ENCODE measurements at regions not wholly inside any gene's neighbourhood (a gene's known extent, or its start where the extent isn't known, plus 50 kb on each side); places are given as distances from the start of the nearest gene placed in this dataset.

DNA sequence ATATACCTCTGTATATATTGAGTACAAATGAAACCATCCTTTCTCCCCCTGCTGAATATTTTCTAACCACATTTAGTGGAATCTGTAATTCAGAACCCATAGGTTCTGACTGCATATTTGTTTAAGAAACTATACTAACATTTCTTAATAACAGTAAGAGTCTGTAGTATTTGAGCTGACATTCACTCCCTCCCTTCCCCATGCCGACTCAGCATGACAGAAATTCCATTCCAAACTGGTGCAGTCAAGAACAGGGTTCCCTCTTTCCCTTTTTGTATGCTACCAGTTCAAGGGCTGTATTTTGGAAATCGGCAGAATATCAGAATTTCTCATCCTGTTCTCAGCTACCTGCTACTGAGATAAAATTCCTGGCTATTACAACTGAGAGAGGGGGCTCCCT is 796.6 kb upstream of the DPPA4 start:
- Mint-ChIP-seq H3K4me3 (no peak overlapping the region), H3K27me3 (no peaks in the 10 kb centered on the region), H3K4me1 (ENCODE audit: unreplicated experiment) (no peaks in the 10 kb centered on the region), H3K9me3 (peaks cover 4% of the 10 kb centered on the region), H3K36me3 (no peaks in the 10 kb centered on the region), H3K27ac (no peak overlapping the region)
- TF ChIP-seq, protein P1, sequence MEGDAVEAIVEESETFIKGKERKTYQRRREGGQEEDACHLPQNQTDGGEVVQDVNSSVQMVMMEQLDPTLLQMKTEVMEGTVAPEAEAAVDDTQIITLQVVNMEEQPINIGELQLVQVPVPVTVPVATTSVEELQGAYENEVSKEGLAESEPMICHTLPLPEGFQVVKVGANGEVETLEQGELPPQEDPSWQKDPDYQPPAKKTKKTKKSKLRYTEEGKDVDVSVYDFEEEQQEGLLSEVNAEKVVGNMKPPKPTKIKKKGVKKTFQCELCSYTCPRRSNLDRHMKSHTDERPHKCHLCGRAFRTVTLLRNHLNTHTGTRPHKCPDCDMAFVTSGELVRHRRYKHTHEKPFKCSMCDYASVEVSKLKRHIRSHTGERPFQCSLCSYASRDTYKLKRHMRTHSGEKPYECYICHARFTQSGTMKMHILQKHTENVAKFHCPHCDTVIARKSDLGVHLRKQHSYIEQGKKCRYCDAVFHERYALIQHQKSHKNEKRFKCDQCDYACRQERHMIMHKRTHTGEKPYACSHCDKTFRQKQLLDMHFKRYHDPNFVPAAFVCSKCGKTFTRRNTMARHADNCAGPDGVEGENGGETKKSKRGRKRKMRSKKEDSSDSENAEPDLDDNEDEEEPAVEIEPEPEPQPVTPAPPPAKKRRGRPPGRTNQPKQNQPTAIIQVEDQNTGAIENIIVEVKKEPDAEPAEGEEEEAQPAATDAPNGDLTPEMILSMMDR (conservative IDR thresholded peaks at IDR 0.05) = no peak
- DNase-seq (ENCODE audit: extremely low spot score, unreplicated experiment) = no peak

DNA sequence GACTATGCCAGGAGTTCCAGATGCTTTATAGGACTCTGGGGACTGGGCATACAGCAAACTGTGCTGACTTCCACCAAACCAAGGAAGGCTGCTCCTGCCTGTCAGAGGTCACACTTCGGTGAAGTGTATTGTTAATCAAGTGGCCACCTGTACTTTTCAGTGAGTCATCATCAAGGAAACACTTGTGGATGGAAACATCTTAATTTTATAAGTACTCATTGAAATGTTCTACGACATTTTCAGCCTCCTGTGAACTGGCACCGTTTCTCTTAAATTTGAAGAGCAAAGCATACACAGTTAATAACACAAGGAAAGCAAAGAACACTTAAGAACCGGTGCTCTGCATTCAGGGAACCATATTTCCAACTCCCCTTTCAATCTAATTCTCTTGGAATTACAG is 801.7 kb upstream of the DPPA4 start:
- Mint-ChIP-seq H3K27me3 (no peaks in the 10 kb centered on the region), H3K27ac (no peak overlapping the region)
- TF ChIP-seq, protein P1 (conservative IDR thresholded peaks at IDR 0.05) = no peak

DNA sequence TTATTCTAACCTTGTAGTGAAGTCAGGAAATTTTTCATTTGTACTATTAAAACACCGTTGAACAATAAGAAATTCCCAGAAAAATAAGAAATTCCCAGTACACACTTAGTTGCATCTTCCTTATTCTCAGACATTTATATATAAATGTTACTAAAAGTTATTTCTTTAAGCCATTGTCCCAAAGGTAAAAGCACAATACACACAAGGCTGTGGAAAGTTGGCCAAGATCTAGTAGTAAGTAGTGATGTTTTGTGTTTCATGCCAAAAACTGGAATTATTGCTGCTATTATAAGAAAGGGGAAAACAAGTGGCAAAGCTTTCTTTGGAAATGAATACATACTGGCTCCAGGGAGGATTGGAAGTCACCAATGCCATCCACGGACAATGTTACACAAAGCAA is 802.5 kb upstream of the DPPA4 start:
- no peaks in the 10 kb centered on the region for H3K36me3 Mint-ChIP-seq
- H3K4me1 Mint-ChIP-seq (ENCODE audit: unreplicated experiment) = no peaks in the 10 kb centered on the region
- no peak overlapping the region for H3K4me3 Mint-ChIP-seq
- no peaks in the 10 kb centered on the region for H3K9me3 Mint-ChIP-seq
- DNase-seq (ENCODE audit: extremely low spot score, unreplicated experiment) = no peak
- TF ChIP-seq, protein P1 (conservative IDR thresholded peaks at IDR 0.05) = no peak
- no peak overlapping the region for H3K27ac Mint-ChIP-seq
- no peaks in the 10 kb centered on the region for H3K27me3 Mint-ChIP-seq

More for the DNA sequence above, 801.7 kb upstream of the DPPA4 start:
- Mint-ChIP-seq H3K36me3 (no peaks in the 10 kb centered on the region), H3K4me1 (ENCODE audit: unreplicated experiment) (no peaks in the 10 kb centered on the region), H3K4me3 (no peak overlapping the region), H3K9me3 (peaks cover 4% of the 10 kb centered on the region)
- DNase-seq (ENCODE audit: extremely low spot score, unreplicated experiment) = no peak

DNA sequence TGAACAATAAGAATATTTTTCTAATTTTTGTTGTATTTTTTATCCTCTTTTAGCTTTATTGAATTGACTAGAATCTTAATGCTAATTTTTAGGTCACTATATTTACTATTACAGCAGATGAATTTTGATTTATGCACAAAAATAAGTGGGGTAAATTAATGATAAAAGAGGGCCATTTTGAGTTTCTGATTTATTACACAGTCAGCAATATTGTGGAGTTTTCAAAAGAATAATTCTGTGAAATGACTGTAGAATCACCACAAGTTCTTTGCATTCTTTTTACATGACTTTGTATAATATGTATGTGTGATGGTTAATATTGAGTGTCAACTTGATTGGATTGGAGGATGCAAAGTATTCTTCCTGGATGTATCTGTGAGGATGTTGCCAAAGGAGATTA is 812.4 kb upstream of the DPPA4 start:
- TF ChIP-seq, protein P1 (conservative IDR thresholded peaks at IDR 0.05) = no peak
- DNase-seq (ENCODE audit: extremely low spot score, unreplicated experiment) = no peak
- H3K4me3 Mint-ChIP-seq = no peak overlapping the region
- H3K4me1 Mint-ChIP-seq (ENCODE audit: unreplicated experiment) = no peaks in the 10 kb centered on the region
- no peaks in the 10 kb centered on the region for H3K36me3 Mint-ChIP-seq
- no peaks in the 10 kb centered on the region for H3K9me3 Mint-ChIP-seq
- H3K27me3 Mint-ChIP-seq = no peaks in the 10 kb centered on the region
- H3K27ac Mint-ChIP-seq = no peak overlapping the region

DNA sequence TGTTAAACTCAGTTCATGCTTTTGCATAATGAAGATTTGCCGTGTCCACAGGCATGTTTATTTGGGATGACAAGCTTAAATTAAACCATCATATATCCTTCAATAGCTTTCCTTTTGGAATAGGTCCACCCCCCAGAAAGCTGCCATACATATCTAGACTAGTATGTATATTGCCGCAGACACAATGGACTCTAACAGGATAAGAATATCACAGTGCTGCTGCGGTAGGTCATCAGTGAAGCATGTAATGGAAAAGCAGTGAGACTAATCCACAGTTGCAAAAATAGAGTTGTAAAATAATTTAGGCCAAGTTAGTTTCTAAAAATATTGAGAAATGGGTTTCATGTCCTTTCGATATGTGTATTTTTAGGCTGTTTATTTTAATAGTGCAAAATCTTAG is 819.9 kb upstream of the DPPA4 start:
- TF ChIP-seq, protein P1 (conservative IDR thresholded peaks at IDR 0.05) = no peak
- H3K4me3 Mint-ChIP-seq = no peak overlapping the region

More for the DNA sequence above, 819.9 kb upstream of the DPPA4 start:
- DNase-seq (ENCODE audit: extremely low spot score, unreplicated experiment) = no peak
- Mint-ChIP-seq H3K4me1 (ENCODE audit: unreplicated experiment) (no peaks in the 10 kb centered on the region), H3K36me3 (no peaks in the 10 kb centered on the region), H3K27me3 (no peaks in the 10 kb centered on the region), H3K27ac (no peak overlapping the region), H3K9me3 (no peaks in the 10 kb centered on the region)
